ENCODE measurements at regions not wholly inside any gene's neighbourhood (a gene's known extent, or its start where the extent isn't known, plus 50 kb on each side); places are given as distances from the start of the nearest gene placed in this dataset.

DNA sequence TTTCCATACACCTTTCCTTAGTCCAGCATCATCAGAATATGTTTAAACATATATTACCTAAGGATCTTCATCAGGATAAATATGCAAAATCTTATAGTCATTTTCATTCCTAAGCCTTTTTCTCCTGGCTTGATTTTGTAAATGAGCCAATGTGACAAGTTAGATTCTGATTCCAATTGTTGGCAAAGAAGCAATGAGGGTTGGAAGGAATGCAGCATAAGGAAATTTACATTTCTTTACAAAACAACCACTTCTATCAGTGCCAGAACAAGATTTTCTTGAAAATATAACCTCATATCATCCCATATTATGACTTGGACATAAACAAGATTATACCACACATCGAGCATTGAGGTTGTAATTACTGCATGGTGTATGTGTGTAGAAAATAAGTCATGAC, 508.1 kb downstream of the TRAM1L1 start:
- TF ChIP-seq, protein P1, sequence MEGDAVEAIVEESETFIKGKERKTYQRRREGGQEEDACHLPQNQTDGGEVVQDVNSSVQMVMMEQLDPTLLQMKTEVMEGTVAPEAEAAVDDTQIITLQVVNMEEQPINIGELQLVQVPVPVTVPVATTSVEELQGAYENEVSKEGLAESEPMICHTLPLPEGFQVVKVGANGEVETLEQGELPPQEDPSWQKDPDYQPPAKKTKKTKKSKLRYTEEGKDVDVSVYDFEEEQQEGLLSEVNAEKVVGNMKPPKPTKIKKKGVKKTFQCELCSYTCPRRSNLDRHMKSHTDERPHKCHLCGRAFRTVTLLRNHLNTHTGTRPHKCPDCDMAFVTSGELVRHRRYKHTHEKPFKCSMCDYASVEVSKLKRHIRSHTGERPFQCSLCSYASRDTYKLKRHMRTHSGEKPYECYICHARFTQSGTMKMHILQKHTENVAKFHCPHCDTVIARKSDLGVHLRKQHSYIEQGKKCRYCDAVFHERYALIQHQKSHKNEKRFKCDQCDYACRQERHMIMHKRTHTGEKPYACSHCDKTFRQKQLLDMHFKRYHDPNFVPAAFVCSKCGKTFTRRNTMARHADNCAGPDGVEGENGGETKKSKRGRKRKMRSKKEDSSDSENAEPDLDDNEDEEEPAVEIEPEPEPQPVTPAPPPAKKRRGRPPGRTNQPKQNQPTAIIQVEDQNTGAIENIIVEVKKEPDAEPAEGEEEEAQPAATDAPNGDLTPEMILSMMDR (IDR thresholded peaks at IDR 0.05), result no peak
- no peak for TF ChIP-seq POLR2A (IDR thresholded peaks at IDR 0.05)
